ENCODE measurements at regions not wholly inside any gene's neighbourhood (a gene's known extent, or its start where the extent isn't known, plus 50 kb on each side); places are given as distances from the start of the nearest gene placed in this dataset.
"Not testable (repeated sequence)": the region's sequence is repeated elsewhere in the genome, so short reads cannot be mapped to it uniquely, and the experiment has no call there.

DNA sequence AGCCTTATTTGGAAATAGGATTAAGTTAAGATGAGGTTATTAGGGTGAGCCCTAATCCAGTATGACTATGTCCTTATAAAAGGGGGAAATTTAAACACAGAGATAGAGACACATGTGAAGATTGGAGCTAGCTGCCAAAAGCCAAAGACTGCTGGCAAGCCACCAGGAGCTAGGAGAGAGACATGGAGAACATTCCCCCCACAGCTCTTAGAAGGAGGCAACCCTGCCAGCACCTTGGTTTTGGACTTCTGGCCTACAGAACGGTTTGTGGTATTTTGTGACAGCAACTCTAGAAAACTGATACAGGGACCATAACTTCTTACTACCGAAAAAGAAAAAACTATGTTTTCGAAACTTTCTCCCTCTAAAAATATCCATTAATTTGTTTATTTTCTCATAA lies 245.3 kb upstream of the RARB start:
- no peak for TF ChIP-seq CTCF (IDR thresholded peaks at IDR 0.05; ENCODE audit: low read depth, low read length)
- H3K4me3 ChIP-seq (ENCODE audit: low read depth, low read length), result no peak overlapping the region

GRCh38 chr3:25184641-25185250 lies 243.3 kb upstream of the RARB start:
- no peak for TF ChIP-seq CTCF (IDR thresholded peaks at IDR 0.05; ENCODE audit: low read depth, low read length)
- no peak overlapping the region for H3K4me3 ChIP-seq (ENCODE audit: low read depth, low read length)

DNA sequence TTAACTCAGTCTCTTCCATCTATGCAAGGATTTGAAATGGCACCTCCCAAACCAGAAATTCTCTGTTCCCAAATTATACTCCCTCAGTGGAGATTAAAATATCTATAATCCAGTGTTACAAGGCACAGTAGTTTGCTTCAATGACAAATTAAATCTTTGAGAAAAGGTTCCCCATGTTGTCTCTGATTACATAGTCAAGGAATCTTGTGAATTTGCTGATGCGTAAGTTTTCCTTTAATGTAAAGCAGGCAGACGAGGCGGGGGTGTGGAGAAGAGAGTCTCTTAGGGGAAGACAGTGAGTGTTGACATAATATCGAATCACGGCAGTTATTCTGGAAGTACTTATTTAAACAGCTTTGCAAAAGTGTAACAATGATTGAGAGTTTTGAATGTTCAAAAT lies 236.4 kb upstream of the RARB start:
- no peak overlapping the region for H3K4me3 ChIP-seq (ENCODE audit: low read depth, low read length)
- no peak for TF ChIP-seq CTCF (IDR thresholded peaks at IDR 0.05; ENCODE audit: low read depth, low read length)

GRCh38 chr3:25199567-25199966 lies 228.5 kb upstream of the RARB start:
- not testable (repeated sequence) for H3K4me3 ChIP-seq (ENCODE audit: low read depth, low read length)

DNA sequence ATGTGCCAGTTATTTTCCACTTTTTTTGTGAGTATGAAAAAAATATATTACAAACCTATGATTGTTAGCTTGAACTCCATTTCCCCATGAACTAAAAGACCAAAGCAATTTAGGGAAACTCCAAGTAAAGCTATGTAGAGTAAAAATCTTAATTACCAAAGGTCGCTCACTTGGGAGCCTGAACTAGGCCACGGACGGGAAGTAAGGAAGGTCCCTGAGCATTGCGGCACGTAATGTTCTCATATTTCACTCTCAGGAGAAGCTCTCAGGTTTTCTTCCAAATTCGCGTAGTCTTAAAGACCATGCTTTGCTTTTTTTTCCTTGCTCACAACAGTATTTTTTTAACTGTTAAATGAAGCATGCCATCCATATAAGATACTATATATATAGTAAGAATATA lies 215.3 kb upstream of the RARB start:
- no peak for TF ChIP-seq CTCF (IDR thresholded peaks at IDR 0.05; ENCODE audit: low read depth, low read length)
- no peak overlapping the region for H3K4me3 ChIP-seq (ENCODE audit: low read depth, low read length)

- TF ChIP-seq CTCF (IDR thresholded peaks at IDR 0.05; ENCODE audit: low read depth, low read length), result no peak
- H3K4me3 ChIP-seq (ENCODE audit: low read depth, low read length), result no peak overlapping the region
Observed at GRCh38 chr3:25214034-25214433, 214.0 kb upstream of the RARB start.

DNA sequence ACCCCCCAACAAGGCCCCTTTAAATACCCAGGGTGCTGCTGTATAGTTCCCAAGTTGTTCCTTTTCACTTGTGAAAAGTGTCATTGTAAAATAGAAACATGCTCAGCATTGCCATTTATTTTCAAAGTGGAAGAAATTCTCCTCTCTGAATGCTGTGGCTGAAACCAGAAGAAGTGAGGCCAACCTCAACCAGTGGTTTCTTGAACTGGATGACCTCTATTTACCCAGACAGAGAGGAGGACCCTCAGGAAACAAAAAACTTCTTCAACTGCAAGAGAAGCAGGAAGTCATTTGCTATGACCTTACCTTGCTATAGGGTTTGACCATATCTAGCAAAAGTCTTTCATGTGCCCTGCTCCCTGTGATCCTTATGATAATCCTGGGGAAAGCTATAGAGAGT lies 209.7 kb upstream of the RARB start:
- H3K4me3 ChIP-seq (ENCODE audit: low read depth, low read length), result no peak overlapping the region
- TF ChIP-seq CTCF (IDR thresholded peaks at IDR 0.05; ENCODE audit: low read depth, low read length), result no peak

DNA sequence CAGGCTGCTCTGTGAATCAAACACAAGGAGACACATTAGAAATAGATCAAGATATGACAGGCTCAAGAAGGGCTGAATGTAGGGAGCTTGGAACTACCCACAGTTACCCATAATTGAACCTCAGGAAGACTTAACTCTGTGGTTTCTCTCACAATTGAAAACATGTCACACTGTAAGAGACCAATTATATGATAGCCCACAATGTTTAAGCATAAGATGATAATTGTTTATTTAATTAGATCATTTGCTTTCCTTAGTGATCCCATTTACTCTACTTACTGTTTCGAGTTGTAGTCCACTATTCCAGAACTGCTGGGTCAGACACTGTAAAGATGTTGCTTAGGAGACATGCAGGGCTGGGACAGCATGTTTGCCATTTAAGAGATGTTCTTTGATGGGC lies 201.3 kb upstream of the RARB start:
- TF ChIP-seq CTCF (IDR thresholded peaks at IDR 0.05; ENCODE audit: low read depth, low read length), result no peak
- H3K4me3 ChIP-seq (ENCODE audit: low read depth, low read length), result no peak overlapping the region

Data from WI38 (cell line).